ENCODE measurements at regions not wholly inside any gene's neighbourhood (a gene's known extent, or its start where the extent isn't known, plus 50 kb on each side); places are given as distances from the start of the nearest gene placed in this dataset.

GRCh38 chr5:155591273-155591672 is 577.7 kb downstream of the KIF4B start:
- TF ChIP-seq CTCF (conservative IDR thresholded peaks at IDR 0.05; ENCODE audit: control insufficient read depth, insufficient read depth, low read depth, low read length) = no peak
- no peak for DNase-seq (ENCODE audit: low read depth)

GRCh38 chr5:155594270-155594669 is 580.7 kb downstream of the KIF4B start:
- no peak overlapping the region for H3K4me3 ChIP-seq (ENCODE audit: control insufficient read depth, low read depth, low read length)
- no peak for DNase-seq (ENCODE audit: low read depth)
- no peak for TF ChIP-seq CTCF (conservative IDR thresholded peaks at IDR 0.05; ENCODE audit: control insufficient read depth, insufficient read depth, low read depth, low read length)

More at GRCh38 chr5:155591273-155591672, 577.7 kb downstream of the KIF4B start:
- no peak overlapping the region for H3K4me3 ChIP-seq (ENCODE audit: control insufficient read depth, low read depth, low read length)

- DNase-seq (ENCODE audit: low read depth) = no peak
- H3K4me3 ChIP-seq (ENCODE audit: control insufficient read depth, low read depth, low read length) = no peak overlapping the region
- no peak for TF ChIP-seq CTCF (conservative IDR thresholded peaks at IDR 0.05; ENCODE audit: control insufficient read depth, insufficient read depth, low read depth, low read length)
Measured at GRCh38 chr5:155595791-155596190, 582.2 kb downstream of the KIF4B start.

- TF ChIP-seq CTCF (conservative IDR thresholded peaks at IDR 0.05; ENCODE audit: control insufficient read depth, insufficient read depth, low read depth, low read length) = no peak
- DNase-seq (ENCODE audit: low read depth) = no peak
Measured at GRCh38 chr5:155598552-155598951, 585.0 kb downstream of the KIF4B start.

GRCh38 chr5:155605920-155606319 is 592.4 kb downstream of the KIF4B start:
- H3K4me3 ChIP-seq (ENCODE audit: control insufficient read depth, low read depth, low read length) = no peak overlapping the region
- DNase-seq (ENCODE audit: low read depth) = no peak
- no peak for TF ChIP-seq CTCF (conservative IDR thresholded peaks at IDR 0.05; ENCODE audit: control insufficient read depth, insufficient read depth, low read depth, low read length)

More at GRCh38 chr5:155598552-155598951, 585.0 kb downstream of the KIF4B start:
- H3K4me3 ChIP-seq (ENCODE audit: control insufficient read depth, low read depth, low read length) = no peak overlapping the region

GRCh38 chr5:155616779-155617392 is 603.3 kb downstream of the KIF4B start:
- peak; percentile 70 for TF ChIP-seq CTCF (conservative IDR thresholded peaks at IDR 0.05; ENCODE audit: control insufficient read depth, insufficient read depth, low read depth, low read length)
- DNase-seq (ENCODE audit: low read depth) = peak; percentile 10
- no peak overlapping the region for H3K4me3 ChIP-seq (ENCODE audit: control insufficient read depth, low read depth, low read length)

- DNase-seq (ENCODE audit: low read depth) = no peak
- H3K4me3 ChIP-seq (ENCODE audit: control insufficient read depth, low read depth, low read length) = no peak overlapping the region
- no peak for TF ChIP-seq CTCF (conservative IDR thresholded peaks at IDR 0.05; ENCODE audit: control insufficient read depth, insufficient read depth, low read depth, low read length)
Measured at GRCh38 chr5:155619688-155620087, 606.1 kb downstream of the KIF4B start.
